ENCODE measurements at regions not wholly inside any gene's neighbourhood (a gene's known extent, or its start where the extent isn't known, plus 50 kb on each side); places are given as distances from the start of the nearest gene placed in this dataset.

DNA sequence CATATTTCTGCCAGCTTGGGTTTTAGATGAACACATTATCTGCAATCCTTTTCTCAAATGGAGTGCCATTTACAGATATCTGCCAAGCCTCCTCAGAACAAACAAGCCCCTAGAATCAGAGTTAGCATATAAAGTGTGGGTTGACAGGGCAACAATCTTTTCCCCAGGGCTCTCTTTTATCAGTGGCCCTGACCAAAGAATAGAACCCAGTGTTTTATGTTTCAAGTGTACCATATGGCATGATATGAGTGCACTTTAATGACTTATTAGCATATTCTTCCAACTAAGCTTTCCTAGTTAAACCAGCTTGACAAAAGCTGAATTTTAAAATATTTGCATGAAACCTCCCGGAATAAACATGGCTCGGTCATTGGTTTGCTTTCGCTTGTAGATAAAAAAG, 57.3 kb downstream of the EVX1 start:
- Histone ChIP-seq H3K4me3 (ENCODE audit: low read length in 2 of 2) (no peak overlapping the region), H3K36me3 (ENCODE audit: control insufficient read depth in 2 of 2, insufficient read depth in 2 of 2, low read length in 2 of 2) (no peaks in the 10 kb centered on the region), H3K9ac (ENCODE audit: low read depth in 1 of 2, low read length in 2 of 2) (no peak overlapping the region), H3K4me1 (ENCODE audit: control insufficient read depth in 2 of 2, insufficient read depth in 2 of 2, low read length in 2 of 2) (no peaks in the 10 kb centered on the region), H3K9me3 (ENCODE audit: control insufficient read depth in 2 of 2, low read length in 2 of 2) (no peaks in the 10 kb centered on the region), H3K27me3 (ENCODE audit: control insufficient read depth in 2 of 2, insufficient read depth in 2 of 2, low read length in 2 of 2) (peaks cover 0 to 2% of the 10 kb centered on the region in 2 donors), H3K27ac (ENCODE audit: low read depth in 2 of 2, low read length in 2 of 2) (no peak overlapping the region)

DNA sequence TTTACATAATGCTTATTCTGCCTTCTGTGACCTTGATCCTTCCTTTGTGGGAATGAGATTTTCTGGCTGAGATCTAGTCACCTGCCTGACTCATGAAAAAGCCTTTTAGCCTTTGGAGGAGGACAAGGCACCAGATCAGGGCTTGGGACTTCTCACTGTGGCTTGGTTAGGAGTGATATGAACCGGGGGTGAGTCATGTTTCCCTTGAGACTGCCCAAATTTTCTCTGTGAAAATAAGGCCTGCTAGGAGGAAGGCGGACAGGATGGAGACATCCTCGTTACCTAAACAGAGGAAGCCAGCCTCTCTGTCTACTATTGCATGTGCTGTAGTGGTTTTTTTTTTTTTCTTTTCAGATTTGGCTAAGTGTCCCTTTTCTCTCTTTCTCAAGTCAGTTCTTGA, 57.8 kb downstream of the EVX1 start:
- Histone ChIP-seq H3K36me3 (ENCODE audit: control insufficient read depth in 2 of 2, insufficient read depth in 2 of 2, low read length in 2 of 2) (no peaks in the 10 kb centered on the region), H3K9ac (ENCODE audit: low read depth in 1 of 2, low read length in 2 of 2) (no peak overlapping the region)

GRCh38 chr7:27302590-27302989, 60.0 kb downstream of the EVX1 start:
- Histone ChIP-seq H3K4me3 (ENCODE audit: low read length in 2 of 2) (no peak overlapping the region), H3K9ac (ENCODE audit: low read depth in 1 of 2, low read length in 2 of 2) (no peak overlapping the region), H3K27ac (ENCODE audit: low read depth in 2 of 2, low read length in 2 of 2) (no peak overlapping the region), H3K4me1 (ENCODE audit: control insufficient read depth in 2 of 2, insufficient read depth in 2 of 2, low read length in 2 of 2) (no peaks in the 10 kb centered on the region), H3K27me3 (ENCODE audit: control insufficient read depth in 2 of 2, insufficient read depth in 2 of 2, low read length in 2 of 2) (no peaks in the 10 kb centered on the region), H3K36me3 (ENCODE audit: control insufficient read depth in 2 of 2, insufficient read depth in 2 of 2, low read length in 2 of 2) (no peaks in the 10 kb centered on the region), H3K9me3 (ENCODE audit: control insufficient read depth in 2 of 2, low read length in 2 of 2) (no peaks in the 10 kb centered on the region)

More for the DNA sequence above, 57.8 kb downstream of the EVX1 start:
- H3K27me3 ChIP-seq (ENCODE audit: control insufficient read depth in 2 of 2, insufficient read depth in 2 of 2, low read length in 2 of 2) = peaks cover 0 to 2% of the 10 kb centered on the region in 2 donors
- no peaks in the 10 kb centered on the region for H3K4me1 ChIP-seq (ENCODE audit: control insufficient read depth in 2 of 2, insufficient read depth in 2 of 2, low read length in 2 of 2)
- no peaks in the 10 kb centered on the region for H3K9me3 ChIP-seq (ENCODE audit: control insufficient read depth in 2 of 2, low read length in 2 of 2)
- no peak overlapping the region for H3K27ac ChIP-seq (ENCODE audit: low read depth in 2 of 2, low read length in 2 of 2)
- H3K4me3 ChIP-seq (ENCODE audit: low read length in 2 of 2) = no peak overlapping the region

DNA sequence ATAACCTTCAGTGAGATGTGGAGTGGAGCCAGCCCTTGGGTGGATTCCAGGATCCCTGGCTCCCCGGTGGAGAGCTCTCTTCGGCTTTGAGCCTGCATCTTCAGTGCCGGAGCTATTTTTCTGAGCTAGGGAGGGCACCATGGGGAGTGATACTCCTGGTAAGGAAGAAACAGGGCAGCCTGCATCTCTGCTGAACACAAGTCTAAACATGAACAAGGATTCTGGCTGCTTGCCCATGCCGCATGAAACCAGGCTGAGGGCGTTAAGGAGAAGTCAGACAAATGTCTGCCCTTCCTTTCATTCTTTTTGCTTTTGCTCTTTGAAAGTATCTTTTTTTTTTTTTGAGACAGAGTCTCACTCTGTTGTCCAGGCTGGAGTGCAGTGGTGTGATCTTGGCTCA, 60.4 kb downstream of the EVX1 start:
- no peaks in the 10 kb centered on the region for H3K36me3 ChIP-seq (ENCODE audit: control insufficient read depth in 2 of 2, insufficient read depth in 2 of 2, low read length in 2 of 2)
- no peaks in the 10 kb centered on the region for H3K4me1 ChIP-seq (ENCODE audit: control insufficient read depth in 2 of 2, insufficient read depth in 2 of 2, low read length in 2 of 2)
- no peak overlapping the region for H3K9ac ChIP-seq (ENCODE audit: low read depth in 1 of 2, low read length in 2 of 2)
- H3K9me3 ChIP-seq (ENCODE audit: control insufficient read depth in 2 of 2, low read length in 2 of 2) = no peaks in the 10 kb centered on the region
- H3K4me3 ChIP-seq (ENCODE audit: low read length in 2 of 2) = no peak overlapping the region
- no peaks in the 10 kb centered on the region for H3K27me3 ChIP-seq (ENCODE audit: control insufficient read depth in 2 of 2, insufficient read depth in 2 of 2, low read length in 2 of 2)
- no peak overlapping the region for H3K27ac ChIP-seq (ENCODE audit: low read depth in 2 of 2, low read length in 2 of 2)

GRCh38 chr7:27305854-27306253, 63.3 kb downstream of the EVX1 start:
- Histone ChIP-seq H3K27ac (ENCODE audit: low read depth in 2 of 2, low read length in 2 of 2) (no peak overlapping the region), H3K4me1 (ENCODE audit: control insufficient read depth in 2 of 2, insufficient read depth in 2 of 2, low read length in 2 of 2) (no peaks in the 10 kb centered on the region), H3K9ac (ENCODE audit: low read depth in 1 of 2, low read length in 2 of 2) (no peak overlapping the region), H3K36me3 (ENCODE audit: control insufficient read depth in 2 of 2, insufficient read depth in 2 of 2, low read length in 2 of 2) (no peaks in the 10 kb centered on the region), H3K27me3 (ENCODE audit: control insufficient read depth in 2 of 2, insufficient read depth in 2 of 2, low read length in 2 of 2) (no peaks in the 10 kb centered on the region), H3K9me3 (ENCODE audit: control insufficient read depth in 2 of 2, low read length in 2 of 2) (no peaks in the 10 kb centered on the region), H3K4me3 (ENCODE audit: low read length in 2 of 2) (no peak overlapping the region)

DNA sequence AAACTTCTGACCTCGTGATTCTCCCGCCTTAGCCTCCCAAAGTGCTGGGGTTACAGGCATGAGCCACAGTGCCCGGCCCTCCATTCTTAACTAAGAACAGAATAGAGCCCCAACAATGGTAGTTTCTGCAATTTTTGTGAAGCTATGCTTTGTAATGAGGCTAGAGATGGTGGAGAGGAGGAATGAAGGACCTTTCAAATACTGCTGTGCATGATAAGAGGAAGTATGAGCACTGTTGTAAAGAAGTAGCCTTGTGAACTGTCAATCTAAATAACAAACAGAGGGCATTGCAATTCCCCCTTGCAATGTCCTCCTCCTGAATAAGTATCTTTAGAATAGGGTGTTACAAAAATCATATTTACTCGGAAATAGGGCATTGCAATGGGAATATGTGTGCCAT, 70.2 kb downstream of the EVX1 start:
- Histone ChIP-seq H3K27me3 (ENCODE audit: control insufficient read depth in 2 of 2, insufficient read depth in 2 of 2, low read length in 2 of 2) (no peaks in the 10 kb centered on the region), H3K9me3 (ENCODE audit: control insufficient read depth in 2 of 2, low read length in 2 of 2) (no peaks in the 10 kb centered on the region), H3K9ac (ENCODE audit: low read depth in 1 of 2, low read length in 2 of 2) (no peak overlapping the region), H3K36me3 (ENCODE audit: control insufficient read depth in 2 of 2, insufficient read depth in 2 of 2, low read length in 2 of 2) (no peaks in the 10 kb centered on the region), H3K27ac (ENCODE audit: low read depth in 2 of 2, low read length in 2 of 2) (no peak overlapping the region), H3K4me1 (ENCODE audit: control insufficient read depth in 2 of 2, insufficient read depth in 2 of 2, low read length in 2 of 2) (no peaks in the 10 kb centered on the region), H3K4me3 (ENCODE audit: low read length in 2 of 2) (no peak overlapping the region)

- Histone ChIP-seq H3K9ac (ENCODE audit: low read depth in 1 of 2, low read length in 2 of 2) (no peak overlapping the region), H3K4me1 (ENCODE audit: control insufficient read depth in 2 of 2, insufficient read depth in 2 of 2, low read length in 2 of 2) (no peaks in the 10 kb centered on the region), H3K27ac (ENCODE audit: low read depth in 2 of 2, low read length in 2 of 2) (no peak overlapping the region), H3K36me3 (ENCODE audit: control insufficient read depth in 2 of 2, insufficient read depth in 2 of 2, low read length in 2 of 2) (no peaks in the 10 kb centered on the region), H3K9me3 (ENCODE audit: control insufficient read depth in 2 of 2, low read length in 2 of 2) (no peaks in the 10 kb centered on the region), H3K27me3 (ENCODE audit: control insufficient read depth in 2 of 2, insufficient read depth in 2 of 2, low read length in 2 of 2) (no peaks in the 10 kb centered on the region), H3K4me3 (ENCODE audit: low read length in 2 of 2) (no peak overlapping the region)
Observed at GRCh38 chr7:27314111-27314510, 71.5 kb downstream of the EVX1 start.

DNA sequence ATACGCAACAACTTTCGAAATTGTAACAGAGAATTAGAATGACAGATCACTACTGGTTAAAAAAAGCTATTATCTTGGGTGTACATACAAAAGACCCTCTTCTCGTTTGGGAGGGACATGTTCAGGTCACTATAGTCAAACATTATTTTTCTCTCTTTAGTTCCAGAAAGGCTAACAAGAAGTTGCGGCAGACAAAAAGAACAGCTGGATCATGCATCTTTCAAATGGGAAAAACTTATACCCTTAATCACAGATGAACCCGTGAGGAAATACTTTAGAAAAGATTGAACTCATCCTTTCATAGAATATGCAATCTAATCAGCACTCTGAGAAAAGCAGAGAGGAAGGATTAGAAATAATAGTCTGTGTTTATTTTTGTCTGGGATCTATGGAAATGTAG, 72.5 kb downstream of the EVX1 start:
- no peak overlapping the region for H3K27ac ChIP-seq (ENCODE audit: low read depth in 2 of 2, low read length in 2 of 2)
- H3K36me3 ChIP-seq (ENCODE audit: control insufficient read depth in 2 of 2, insufficient read depth in 2 of 2, low read length in 2 of 2) = no peaks in the 10 kb centered on the region
- no peaks in the 10 kb centered on the region for H3K27me3 ChIP-seq (ENCODE audit: control insufficient read depth in 2 of 2, insufficient read depth in 2 of 2, low read length in 2 of 2)
- H3K4me3 ChIP-seq (ENCODE audit: low read length in 2 of 2) = no peak overlapping the region
- H3K4me1 ChIP-seq (ENCODE audit: control insufficient read depth in 2 of 2, insufficient read depth in 2 of 2, low read length in 2 of 2) = no peaks in the 10 kb centered on the region
- H3K9ac ChIP-seq (ENCODE audit: low read depth in 1 of 2, low read length in 2 of 2) = no peak overlapping the region
- no peaks in the 10 kb centered on the region for H3K9me3 ChIP-seq (ENCODE audit: control insufficient read depth in 2 of 2, low read length in 2 of 2)

- Histone ChIP-seq H3K9me3 (ENCODE audit: control insufficient read depth in 2 of 2, low read length in 2 of 2) (no peaks in the 10 kb centered on the region), H3K4me1 (ENCODE audit: control insufficient read depth in 2 of 2, insufficient read depth in 2 of 2, low read length in 2 of 2) (no peaks in the 10 kb centered on the region), H3K27ac (ENCODE audit: low read depth in 2 of 2, low read length in 2 of 2) (no peak overlapping the region), H3K36me3 (ENCODE audit: control insufficient read depth in 2 of 2, insufficient read depth in 2 of 2, low read length in 2 of 2) (no peaks in the 10 kb centered on the region), H3K9ac (ENCODE audit: low read depth in 1 of 2, low read length in 2 of 2) (no peak overlapping the region), H3K4me3 (ENCODE audit: low read length in 2 of 2) (no peak overlapping the region), H3K27me3 (ENCODE audit: control insufficient read depth in 2 of 2, insufficient read depth in 2 of 2, low read length in 2 of 2) (no peaks in the 10 kb centered on the region)
Observed at GRCh38 chr7:27316311-27316710, 73.7 kb downstream of the EVX1 start.

GRCh38 chr7:27324246-27324645, 81.6 kb downstream of the EVX1 start:
- H3K4me3 ChIP-seq (ENCODE audit: low read length in 2 of 2) = no peak overlapping the region
- H3K27me3 ChIP-seq (ENCODE audit: control insufficient read depth in 2 of 2, insufficient read depth in 2 of 2, low read length in 2 of 2) = no peaks in the 10 kb centered on the region
- H3K9me3 ChIP-seq (ENCODE audit: control insufficient read depth in 2 of 2, low read length in 2 of 2) = no peaks in the 10 kb centered on the region
- no peak overlapping the region for H3K27ac ChIP-seq (ENCODE audit: low read depth in 2 of 2, low read length in 2 of 2)
- H3K36me3 ChIP-seq (ENCODE audit: control insufficient read depth in 2 of 2, insufficient read depth in 2 of 2, low read length in 2 of 2) = no peaks in the 10 kb centered on the region
- H3K9ac ChIP-seq (ENCODE audit: low read depth in 1 of 2, low read length in 2 of 2) = no peak overlapping the region
- H3K4me1 ChIP-seq (ENCODE audit: control insufficient read depth in 2 of 2, insufficient read depth in 2 of 2, low read length in 2 of 2) = no peaks in the 10 kb centered on the region

DNA sequence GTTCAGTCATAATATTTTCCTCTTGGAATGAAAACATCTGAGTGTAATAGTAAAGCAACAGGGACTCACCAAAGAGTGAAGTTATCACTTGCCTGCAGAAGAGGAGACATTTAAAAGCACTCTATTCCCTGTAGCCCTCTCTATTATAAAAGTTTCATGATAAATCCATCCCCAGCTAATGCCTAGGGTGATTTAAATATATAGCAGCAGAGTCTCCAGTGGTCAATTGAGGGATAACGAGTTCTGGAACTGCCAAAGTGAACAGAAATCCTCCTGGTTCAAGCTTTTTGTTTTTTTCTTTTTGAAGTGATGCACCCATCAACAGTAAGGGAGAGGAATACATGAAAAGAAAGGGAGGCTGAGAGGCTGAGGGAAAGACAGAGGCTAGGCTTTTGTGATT, 87.3 kb downstream of the EVX1 start:
- Histone ChIP-seq H3K27ac (ENCODE audit: low read depth in 2 of 2, low read length in 2 of 2) (no peak overlapping the region), H3K36me3 (ENCODE audit: control insufficient read depth in 2 of 2, insufficient read depth in 2 of 2, low read length in 2 of 2) (no peaks in the 10 kb centered on the region), H3K9me3 (ENCODE audit: control insufficient read depth in 2 of 2, low read length in 2 of 2) (no peaks in the 10 kb centered on the region), H3K4me3 (ENCODE audit: low read length in 2 of 2) (no peak overlapping the region), H3K4me1 (ENCODE audit: control insufficient read depth in 2 of 2, insufficient read depth in 2 of 2, low read length in 2 of 2) (no peaks in the 10 kb centered on the region), H3K27me3 (ENCODE audit: control insufficient read depth in 2 of 2, insufficient read depth in 2 of 2, low read length in 2 of 2) (no peaks in the 10 kb centered on the region), H3K9ac (ENCODE audit: low read depth in 1 of 2, low read length in 2 of 2) (no peak overlapping the region)
